Activated T-cell treated with anti-CD3 and anti-CD28 coated beads for 48 hours (primary cell): ENCODE measurements at regions not wholly inside any gene's neighbourhood (a gene's known extent, or its start where the extent isn't known, plus 50 kb on each side); places are given as distances from the start of the nearest gene placed in this dataset.

Source experiments
- DNase-seq: peaks from one replicate; pipeline ENCODE4 v3.0.0-alpha.2; 2020; ENCODE audit warnings: low read depth

- no peak for DNase-seq
Measured at GRCh38 chr16:54724346-54724925, 206.2 kb upstream of the IRX5 start.

GRCh38 chr16:54722210-54722676 is 208.4 kb upstream of the IRX5 start:
- no peak for DNase-seq

- no peak for DNase-seq
Measured at GRCh38 chr16:54720259-54720658, 210.4 kb upstream of the IRX5 start.

DNA sequence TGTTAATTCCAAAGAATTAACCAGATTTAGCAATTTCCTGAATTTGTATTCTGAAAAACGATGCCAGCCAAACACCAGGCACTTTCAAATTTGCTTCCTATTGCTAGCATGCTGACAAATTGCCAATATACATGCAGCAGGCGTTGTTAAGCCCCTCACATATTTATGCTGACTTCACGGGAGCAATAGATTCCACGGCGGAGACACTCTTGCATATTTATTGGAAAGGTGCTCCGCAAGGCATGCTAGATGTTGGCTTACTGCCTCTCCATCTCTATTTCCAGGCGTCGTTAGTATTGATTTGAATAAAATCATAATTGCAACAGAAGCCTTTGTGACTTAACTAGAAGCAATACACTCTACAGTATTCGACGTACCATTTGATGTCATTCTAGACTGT is 211.0 kb upstream of the IRX5 start:
- DNase-seq: no peak

- no peak for DNase-seq
Measured at GRCh38 chr16:54718376-54718775, 212.3 kb upstream of the IRX5 start.

- DNase-seq: no peak
Measured at GRCh38 chr16:54715011-54715410, 215.7 kb upstream of the IRX5 start.

DNA sequence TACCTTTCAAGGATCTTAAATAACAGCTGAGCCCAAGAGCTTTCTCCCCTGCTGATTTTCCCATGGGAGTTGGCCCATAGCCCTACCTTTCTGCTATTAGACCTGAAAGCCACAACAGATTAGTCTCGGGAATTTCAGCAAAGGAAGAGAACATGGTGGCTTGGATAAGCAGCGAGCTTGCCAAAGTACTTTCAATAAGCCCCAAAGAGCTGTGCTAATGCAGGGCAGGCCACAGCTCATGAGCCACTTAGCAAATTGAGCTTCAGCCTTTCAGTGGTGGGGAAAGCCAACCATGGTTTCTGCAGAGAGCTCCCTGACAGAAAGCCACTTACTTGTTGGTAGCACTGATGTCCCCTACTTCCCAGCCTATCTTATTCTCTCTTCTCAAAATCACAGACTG is 217.8 kb upstream of the IRX5 start:
- DNase-seq: no peak

- DNase-seq: no peak
Measured at GRCh38 chr16:54707813-54708212, 222.9 kb upstream of the IRX5 start.

- DNase-seq: no peak
Measured at GRCh38 chr16:54706406-54706805, 224.3 kb upstream of the IRX5 start.

GRCh38 chr16:54703339-54703738 is 227.3 kb upstream of the IRX5 start:
- DNase-seq: no peak

- no peak for DNase-seq
Measured at GRCh38 chr16:54699656-54700055, 231.0 kb upstream of the IRX5 start.

- DNase-seq: no peak
Measured at GRCh38 chr16:54697677-54698076, 233.0 kb upstream of the IRX5 start.

DNA sequence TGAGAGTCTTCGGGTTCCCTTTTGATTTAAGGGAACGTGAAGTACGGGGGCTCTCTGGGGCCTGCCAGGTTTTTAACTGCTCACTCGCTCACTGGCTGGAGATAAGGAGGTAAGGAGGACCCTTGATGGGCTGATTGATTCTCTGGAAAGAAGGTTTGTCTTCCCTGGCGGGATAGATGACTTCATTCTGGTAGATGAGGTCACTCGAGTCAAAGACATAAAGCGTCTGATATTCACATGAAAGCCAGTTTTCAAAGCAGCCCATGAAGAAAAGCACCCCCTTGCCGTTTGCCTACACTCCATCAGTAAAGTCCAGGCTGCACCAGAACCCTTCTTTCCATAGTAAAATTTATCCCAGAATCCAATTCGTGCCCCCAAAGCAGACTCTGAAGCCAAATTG is 233.7 kb upstream of the IRX5 start:
- DNase-seq: no peak

DNA sequence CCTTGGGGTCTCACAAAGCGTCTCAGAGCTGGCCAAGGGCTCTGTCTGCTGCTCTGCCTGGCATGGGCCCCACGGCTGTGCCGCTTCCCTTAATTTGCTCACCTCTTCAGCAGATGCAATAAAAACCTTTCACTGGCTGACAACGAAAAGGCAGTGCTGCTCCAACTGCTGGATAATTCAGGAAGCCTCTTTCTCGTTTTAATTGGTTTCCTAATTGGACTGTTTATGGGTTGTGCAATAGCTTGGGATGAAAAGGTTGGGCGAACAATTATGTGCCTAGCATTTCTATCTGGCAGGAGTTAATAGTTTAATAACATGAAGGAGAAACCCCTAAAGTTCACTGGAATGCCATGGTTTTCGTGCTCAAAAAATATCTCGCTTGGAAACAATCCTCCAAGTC is 234.1 kb upstream of the IRX5 start:
- DNase-seq: no peak

DNA sequence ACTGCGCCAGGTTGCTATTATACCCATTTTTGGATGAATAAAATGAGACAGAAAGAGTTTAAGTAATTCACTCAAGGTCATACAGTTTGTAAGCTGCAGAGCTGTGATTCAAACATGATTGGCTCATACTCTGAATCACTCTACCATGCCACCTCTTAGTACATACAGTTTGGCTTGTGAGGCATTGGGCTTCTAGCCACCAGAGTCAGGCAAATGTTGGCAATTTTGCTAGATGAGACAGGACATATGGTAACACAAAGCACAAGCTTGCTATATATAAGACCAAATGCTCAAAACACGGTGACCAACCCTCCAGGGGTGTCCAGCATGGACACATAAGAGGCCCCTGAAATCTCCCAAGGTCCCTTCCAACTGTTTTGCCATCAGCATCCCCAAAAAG is 236.0 kb upstream of the IRX5 start:
- no peak for DNase-seq

DNA sequence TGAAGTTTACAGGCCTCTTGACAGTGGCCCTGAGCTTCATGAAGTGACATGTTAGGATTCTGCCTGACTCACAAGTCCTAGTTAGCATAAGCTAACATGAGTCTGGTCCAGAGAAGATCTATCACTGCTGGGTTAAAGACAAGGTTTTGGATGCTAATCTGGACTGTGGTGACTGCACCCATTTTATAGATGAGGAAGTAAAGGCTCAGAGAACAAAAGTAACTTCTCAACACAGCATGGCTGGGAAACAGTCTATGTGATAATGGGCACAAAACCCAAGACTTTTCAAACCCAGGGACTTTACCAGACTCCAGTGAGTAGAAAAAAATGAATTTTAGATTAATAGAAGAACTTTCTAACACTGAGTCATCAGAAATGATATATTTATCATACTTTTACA is 236.8 kb upstream of the IRX5 start:
- DNase-seq: no peak

- no peak for DNase-seq
Measured at GRCh38 chr16:54690710-54691109, 240.0 kb upstream of the IRX5 start.

- no peak for DNase-seq
Measured at GRCh38 chr16:54690306-54690705, 240.4 kb upstream of the IRX5 start.

GRCh38 chr16:54689072-54689865 is 241.4 kb upstream of the IRX5 start:
- DNase-seq: no peak

DNA sequence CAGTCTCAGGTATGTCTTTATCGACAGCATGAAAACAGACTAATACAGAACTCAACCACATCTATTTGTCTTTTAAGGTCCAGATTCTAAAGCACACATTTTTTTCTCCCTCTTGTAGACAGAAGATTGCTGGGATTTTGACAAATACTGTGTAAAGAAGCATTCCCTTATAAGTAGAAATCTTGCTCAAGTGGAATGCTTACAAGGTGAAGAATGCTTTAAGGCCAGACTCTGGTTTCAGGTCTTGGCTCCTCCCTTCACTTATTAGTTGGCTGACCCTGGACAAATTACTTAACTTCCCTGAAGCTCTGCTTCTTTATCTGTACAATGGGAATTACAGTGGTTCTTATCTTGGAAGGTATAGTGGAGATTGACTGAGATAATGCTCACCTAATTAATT is 242.3 kb upstream of the IRX5 start:
- DNase-seq: no peak

DNA sequence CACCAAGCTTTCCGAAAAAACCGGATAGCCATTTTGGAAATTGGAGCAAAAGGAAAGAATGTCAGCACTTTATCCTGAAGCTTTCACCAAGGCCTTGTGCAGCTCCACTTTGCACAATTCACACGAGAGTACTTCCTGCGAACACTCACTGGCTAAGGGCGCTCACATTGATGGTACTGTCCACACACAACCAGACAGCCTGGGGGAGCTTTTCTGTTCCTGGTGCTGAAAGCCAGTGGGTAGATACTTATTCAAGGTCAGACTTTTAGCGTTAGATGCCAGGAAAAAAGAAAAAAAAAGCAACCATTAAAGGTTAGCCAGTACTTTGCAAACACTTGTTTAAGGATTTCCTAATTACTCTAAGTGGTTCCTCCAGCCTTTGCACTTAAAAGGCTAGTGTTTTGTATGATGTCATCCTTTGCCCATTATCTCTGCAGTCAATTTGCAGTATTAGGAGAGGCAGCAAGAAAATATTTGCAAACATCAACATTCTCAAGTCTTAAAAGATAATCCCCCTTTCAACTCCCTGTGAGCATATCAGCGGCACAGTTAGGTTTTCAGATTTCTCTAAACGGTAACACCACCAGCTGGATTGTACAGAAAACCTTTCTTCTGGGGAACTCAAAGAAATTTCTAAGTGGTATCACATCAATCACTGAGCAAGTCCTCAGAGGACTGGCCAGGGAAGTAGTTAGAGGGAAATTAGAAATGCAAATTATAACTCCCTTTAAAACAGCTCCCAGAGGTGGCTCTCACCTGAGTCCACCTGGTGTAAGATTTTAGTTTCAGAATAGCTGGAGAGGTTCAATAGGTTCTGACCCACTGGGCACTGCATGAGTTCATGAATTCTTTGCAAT is 243.4 kb upstream of the IRX5 start:
- DNase-seq: no peak

GRCh38 chr16:54685682-54686081 is 245.0 kb upstream of the IRX5 start:
- DNase-seq: no peak

GRCh38 chr16:54679531-54679930 is 251.1 kb upstream of the IRX5 start:
- DNase-seq: no peak
